NOMO-1 treated with dmso at 0.1 percent for 144 hours (cell line): ENCODE measurements at regions not wholly inside any gene's neighbourhood (a gene's known extent, or its start where the extent isn't known, plus 50 kb on each side); places are given as distances from the start of the nearest gene placed in this dataset.
"Not testable (repeated sequence)": the region's sequence is repeated elsewhere in the genome, so short reads cannot be mapped to it uniquely, and the experiment has no call there.

Experiments used
- DNase-seq: peaks from one replicate; lab custom pipeline; 2025; ENCODE audit not compliant: unreplicated experiment; lab: John Stamatoyannopoulos, UW

DNA sequence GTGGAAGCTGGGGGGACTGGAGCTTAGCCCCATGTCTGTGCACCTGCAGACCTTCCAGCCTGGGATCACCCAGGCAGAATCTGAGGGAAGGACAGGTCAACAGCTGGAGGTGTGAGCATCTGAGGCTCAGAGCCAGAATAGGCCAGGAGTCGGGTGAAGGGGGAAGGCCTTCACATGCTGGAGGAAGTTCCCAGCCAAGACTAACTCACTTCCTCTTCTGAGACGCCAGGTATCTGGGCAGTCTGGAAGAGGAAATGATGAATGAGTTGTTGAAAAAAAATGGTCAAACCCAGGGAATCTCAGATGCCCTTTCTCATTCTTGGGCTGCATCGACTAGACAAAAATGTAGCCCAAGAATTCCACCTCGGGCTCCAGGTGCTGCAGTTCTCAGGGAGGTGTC lies 73.6 kb upstream of the TIAM2 start:
- peak; percentile 7 for DNase-seq

DNA sequence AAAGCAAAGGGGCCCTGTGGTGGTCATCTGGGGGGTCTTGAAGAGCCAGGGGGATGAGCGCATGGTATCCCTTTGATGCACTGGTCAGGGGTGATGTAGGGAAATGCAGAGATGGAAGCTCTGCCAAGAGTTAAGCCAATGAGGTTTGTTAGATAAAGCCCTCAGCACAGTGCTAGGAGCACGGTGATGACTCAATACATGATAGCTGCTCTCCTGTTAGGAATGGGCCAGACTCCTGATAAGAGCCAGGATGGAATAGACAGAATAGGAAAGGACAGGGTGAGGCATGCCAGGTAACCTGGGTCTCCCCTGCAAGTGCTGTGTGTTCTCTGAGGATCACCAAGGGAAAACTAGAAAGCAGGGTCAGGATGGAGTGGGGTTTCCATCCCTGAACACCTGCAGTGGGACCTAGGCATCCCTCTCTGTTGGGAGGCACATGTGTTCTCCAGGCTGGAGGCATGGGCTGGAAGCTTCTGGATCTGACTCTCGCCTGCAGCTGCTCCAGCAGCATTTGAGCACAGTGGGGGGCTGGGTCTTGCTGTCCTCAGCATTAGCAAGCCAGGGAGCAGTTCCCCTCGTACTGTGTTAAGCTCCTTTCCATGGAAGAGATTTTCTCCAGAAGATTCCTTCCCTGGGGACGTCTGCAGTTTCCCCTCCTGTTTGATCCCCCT lies 71.8 kb upstream of the TIAM2 start:
- no peak for DNase-seq

- no peak for DNase-seq
Observed at GRCh38 chr6:154925130-154925529, 70.0 kb upstream of the TIAM2 start.

DNA sequence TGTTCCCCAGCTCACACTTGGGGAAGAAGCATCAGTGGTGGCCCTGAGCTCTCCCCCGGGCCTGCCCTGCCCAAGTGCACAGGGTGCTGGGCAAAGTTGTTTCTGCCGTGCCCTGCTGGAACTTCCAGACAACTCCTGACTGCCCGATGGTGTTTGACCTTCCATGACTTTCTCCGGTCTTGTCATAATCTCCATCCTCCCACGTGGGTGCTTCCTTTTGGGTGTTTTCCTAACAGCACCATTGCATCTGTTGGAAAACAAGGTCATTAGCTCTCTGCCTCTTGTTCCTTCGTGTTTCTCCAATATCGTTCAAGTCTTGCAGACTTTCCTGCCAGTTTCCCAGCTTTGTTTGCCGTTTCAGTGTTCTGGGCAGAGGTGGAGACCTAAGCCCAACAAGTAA lies 68.7 kb upstream of the TIAM2 start:
- no peak for DNase-seq

GRCh38 chr6:154928325-154928922 lies 66.7 kb upstream of the TIAM2 start:
- peak; percentile 24 for DNase-seq

DNA sequence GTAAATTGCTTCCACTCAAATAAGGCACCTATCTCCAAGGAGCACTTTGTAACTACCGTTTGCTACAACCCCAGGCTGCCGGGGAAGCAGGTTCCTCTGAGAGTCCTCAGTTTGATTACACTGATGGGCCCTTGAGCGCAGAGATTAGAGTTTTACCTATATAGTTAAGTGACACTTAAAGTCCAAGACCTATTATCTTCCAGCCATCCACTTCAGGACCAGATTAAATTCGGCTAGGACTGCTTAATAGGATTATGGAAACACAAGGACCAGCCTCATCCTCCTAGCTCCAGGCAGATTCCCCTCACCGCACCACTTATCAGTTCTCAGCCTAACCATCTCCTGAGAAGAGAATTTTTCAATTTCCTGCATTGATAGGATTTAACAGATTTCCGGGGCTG lies 64.7 kb upstream of the TIAM2 start:
- DNase-seq: no peak

GRCh38 chr6:154931711-154932424 lies 63.2 kb upstream of the TIAM2 start:
- DNase-seq: peak; percentile 22

DNA sequence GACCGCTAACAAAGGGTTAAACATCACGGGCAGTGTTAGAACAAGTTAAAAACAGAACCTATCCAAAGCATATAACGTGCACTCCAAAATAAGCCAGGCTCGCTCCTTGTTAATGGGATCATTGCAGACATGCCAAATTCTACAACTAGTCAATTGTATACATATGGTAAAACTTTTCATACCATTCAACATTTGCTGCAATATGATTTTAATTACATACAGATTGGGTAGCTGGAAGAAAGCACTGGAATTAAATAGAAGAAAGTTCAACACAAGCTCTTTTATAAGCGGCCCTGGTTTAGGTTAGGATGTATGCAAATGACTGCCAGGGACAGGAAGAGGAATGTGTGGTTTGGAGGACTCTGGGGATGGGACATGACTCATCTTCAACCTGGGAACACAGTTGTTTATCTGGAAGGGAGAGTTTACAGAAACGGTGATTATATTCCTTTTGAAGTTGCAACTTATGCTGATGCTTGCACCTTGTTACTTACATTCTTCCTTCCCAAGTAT lies 62.5 kb upstream of the TIAM2 start:
- no peak for DNase-seq

- DNase-seq: no peak
Observed at GRCh38 chr6:154933181-154933827, 61.8 kb upstream of the TIAM2 start.

DNA sequence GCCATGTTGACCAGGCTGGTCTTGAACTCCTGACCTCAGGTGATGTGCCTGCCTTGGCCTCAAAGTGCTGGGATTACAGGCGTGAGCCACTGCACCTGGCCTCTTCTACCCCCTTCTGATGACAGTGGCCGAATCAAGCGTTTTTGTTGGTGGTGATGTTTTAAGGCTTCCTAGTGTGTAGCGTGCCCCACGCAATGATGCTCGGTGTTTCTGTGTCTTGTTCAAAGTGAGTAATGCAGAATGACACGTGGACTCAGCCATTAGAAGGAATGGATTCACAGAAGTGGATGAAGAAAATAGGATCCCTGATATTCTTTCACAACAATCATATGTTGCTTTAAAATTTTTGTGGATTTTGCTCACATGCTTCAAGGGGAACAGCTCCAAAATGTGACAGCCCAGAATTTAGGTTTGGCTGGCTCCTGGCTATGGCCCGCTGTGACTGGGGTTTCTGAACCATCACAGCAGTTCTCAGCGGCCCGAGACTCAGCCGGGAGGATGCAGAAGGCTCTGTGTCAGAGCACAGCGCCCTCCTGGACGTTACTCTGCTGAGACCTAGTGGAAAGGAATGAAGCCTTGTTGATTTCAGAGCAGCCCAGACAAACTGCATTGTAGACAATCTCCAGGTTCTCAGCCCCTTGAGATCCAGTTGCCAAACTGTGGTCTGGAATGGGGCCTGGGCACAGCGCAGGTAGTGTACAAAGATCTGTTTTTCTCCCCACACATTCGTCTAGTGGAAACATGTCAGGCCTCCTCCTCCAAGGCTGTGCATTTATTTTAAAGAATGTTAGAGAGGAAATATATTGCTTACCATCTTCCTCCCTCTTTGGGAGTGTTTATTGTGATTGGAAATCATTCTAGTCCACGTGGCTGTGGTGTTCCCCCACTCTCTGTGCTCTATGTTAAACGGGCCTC lies 57.6 kb upstream of the TIAM2 start:
- DNase-seq: no peak

DNA sequence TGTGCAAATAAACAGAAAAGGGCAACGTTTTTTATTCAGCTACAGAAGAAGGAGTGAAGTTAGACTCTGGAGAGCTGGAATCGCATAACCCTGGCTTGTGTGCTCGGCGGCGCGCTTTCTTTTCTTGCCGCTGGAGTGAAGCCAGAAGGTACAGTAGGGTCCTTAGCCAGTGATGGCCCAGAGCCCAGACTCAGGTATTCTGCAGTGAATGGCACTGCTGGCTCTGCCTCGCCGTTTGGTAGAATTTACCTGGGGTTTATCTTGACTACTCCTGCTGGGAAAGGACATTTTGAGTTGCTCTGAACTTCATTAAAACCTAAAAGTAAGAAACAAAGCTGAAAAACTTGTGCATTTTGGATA lies 56.9 kb upstream of the TIAM2 start:
- DNase-seq: no peak

- not testable (repeated sequence) for DNase-seq
Observed at GRCh38 chr6:154938727-154939285, 56.3 kb upstream of the TIAM2 start.

GRCh38 chr6:154942770-154943169 lies 52.3 kb upstream of the TIAM2 start:
- no peak for DNase-seq

GRCh38 chr6:154945271-154945890 lies 49.7 kb upstream of the TIAM2 start:
- no peak for DNase-seq
